Gastrocnemius medialis (tissue), 4 donors: ENCODE measurements at regions not wholly inside any gene's neighbourhood (a gene's known extent, or its start where the extent isn't known, plus 50 kb on each side); places are given as distances from the start of the nearest gene placed in this dataset.

Experiments
- POLR2A ChIP-seq, 2 donors: fragments of 450-650 bp; IDR thresholded peaks; one replicate each; pipeline ENCODE4 v1.6.1; 2017; ENCODE audit warnings: antibody characterized with exemption in 2 of 2, mild to moderate bottlenecking in 2 of 2, moderate library complexity in 2 of 2
- TF ChIP-seq, protein P1 (sequence below), 5 experiments: fragments of 450-650 bp in 3 of 5; fragments of 200-600 bp in 2 of 5; sonication (generic) in 2 of 5; IDR thresholded peaks in 4 of 5; conservative IDR thresholded peaks in 1 of 5; 1 replicate in 4 of 5; 2 replicates in 1 of 5; pipeline ENCODE4 v1.5.1; 2016 to 2019; ENCODE audit warnings: antibody characterized with exemption in 5 of 5, mild to moderate bottlenecking in 3 of 5, moderate library complexity in 3 of 5

DNA sequence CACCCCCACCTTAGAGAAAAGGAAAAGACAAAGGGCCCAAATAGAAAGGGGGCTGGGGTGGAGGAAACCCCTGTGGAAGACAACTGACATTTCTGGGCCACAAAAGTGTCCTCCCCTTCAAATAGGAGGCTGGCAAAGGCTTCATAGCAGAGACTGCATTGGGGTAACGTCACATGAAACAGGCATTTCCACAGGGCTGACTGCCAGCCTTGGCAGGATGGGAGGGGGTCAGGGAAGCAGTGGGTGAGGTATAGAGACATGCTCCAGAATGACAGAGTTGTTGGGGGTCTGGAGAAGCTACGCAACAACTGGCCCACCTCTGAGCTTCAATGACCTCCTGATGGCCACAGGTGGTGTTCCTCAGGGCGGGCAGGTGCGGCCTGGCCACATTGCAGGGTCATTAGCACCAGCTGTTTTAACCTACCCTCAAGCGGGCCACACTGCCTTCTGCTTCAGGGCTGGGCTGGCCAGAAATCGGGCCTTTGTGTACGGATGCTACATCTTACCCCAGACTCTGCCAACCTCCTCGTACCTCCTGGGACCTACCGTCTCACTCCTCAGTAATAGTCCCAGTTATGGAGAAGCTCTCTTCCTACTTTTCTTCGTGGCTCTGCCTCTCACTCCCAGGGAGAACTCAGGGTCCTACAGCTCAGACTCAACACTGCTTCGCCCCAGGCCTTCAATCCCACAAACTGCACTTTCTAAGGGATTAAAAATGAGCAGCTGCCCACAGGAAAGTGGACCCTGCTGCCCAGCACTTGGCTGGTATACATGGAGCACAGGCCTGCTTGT is 160.0 kb upstream of the NCAM1 start:
- TF ChIP-seq, protein P1, sequence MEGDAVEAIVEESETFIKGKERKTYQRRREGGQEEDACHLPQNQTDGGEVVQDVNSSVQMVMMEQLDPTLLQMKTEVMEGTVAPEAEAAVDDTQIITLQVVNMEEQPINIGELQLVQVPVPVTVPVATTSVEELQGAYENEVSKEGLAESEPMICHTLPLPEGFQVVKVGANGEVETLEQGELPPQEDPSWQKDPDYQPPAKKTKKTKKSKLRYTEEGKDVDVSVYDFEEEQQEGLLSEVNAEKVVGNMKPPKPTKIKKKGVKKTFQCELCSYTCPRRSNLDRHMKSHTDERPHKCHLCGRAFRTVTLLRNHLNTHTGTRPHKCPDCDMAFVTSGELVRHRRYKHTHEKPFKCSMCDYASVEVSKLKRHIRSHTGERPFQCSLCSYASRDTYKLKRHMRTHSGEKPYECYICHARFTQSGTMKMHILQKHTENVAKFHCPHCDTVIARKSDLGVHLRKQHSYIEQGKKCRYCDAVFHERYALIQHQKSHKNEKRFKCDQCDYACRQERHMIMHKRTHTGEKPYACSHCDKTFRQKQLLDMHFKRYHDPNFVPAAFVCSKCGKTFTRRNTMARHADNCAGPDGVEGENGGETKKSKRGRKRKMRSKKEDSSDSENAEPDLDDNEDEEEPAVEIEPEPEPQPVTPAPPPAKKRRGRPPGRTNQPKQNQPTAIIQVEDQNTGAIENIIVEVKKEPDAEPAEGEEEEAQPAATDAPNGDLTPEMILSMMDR (IDR thresholded peaks at IDR 0.05 in 4 of 5, conservative IDR thresholded peaks at IDR 0.05 in 1 of 5) = no peak
- no peak for TF ChIP-seq POLR2A (IDR thresholded peaks at IDR 0.05)
